ENCODE measurements at regions not wholly inside any gene's neighbourhood (a gene's known extent, or its start where the extent isn't known, plus 50 kb on each side); places are given as distances from the start of the nearest gene placed in this dataset.

- no peak for TF ChIP-seq POLR2AphosphoS5 (IDR thresholded peaks at IDR 0.05; ENCODE audit: insufficient read depth in 1 of 2, low read depth in 1 of 2)
- TF ChIP-seq, protein P1, sequence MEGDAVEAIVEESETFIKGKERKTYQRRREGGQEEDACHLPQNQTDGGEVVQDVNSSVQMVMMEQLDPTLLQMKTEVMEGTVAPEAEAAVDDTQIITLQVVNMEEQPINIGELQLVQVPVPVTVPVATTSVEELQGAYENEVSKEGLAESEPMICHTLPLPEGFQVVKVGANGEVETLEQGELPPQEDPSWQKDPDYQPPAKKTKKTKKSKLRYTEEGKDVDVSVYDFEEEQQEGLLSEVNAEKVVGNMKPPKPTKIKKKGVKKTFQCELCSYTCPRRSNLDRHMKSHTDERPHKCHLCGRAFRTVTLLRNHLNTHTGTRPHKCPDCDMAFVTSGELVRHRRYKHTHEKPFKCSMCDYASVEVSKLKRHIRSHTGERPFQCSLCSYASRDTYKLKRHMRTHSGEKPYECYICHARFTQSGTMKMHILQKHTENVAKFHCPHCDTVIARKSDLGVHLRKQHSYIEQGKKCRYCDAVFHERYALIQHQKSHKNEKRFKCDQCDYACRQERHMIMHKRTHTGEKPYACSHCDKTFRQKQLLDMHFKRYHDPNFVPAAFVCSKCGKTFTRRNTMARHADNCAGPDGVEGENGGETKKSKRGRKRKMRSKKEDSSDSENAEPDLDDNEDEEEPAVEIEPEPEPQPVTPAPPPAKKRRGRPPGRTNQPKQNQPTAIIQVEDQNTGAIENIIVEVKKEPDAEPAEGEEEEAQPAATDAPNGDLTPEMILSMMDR (IDR thresholded peaks at IDR 0.05): no peak
Observed at GRCh38 chr18:73136134-73136533, 268.3 kb upstream of the NETO1 start.

All from vagina (tissue), 2 donors.